ENCODE measurements at regions not wholly inside any gene's neighbourhood (a gene's known extent, or its start where the extent isn't known, plus 50 kb on each side); places are given as distances from the start of the nearest gene placed in this dataset.

DNA sequence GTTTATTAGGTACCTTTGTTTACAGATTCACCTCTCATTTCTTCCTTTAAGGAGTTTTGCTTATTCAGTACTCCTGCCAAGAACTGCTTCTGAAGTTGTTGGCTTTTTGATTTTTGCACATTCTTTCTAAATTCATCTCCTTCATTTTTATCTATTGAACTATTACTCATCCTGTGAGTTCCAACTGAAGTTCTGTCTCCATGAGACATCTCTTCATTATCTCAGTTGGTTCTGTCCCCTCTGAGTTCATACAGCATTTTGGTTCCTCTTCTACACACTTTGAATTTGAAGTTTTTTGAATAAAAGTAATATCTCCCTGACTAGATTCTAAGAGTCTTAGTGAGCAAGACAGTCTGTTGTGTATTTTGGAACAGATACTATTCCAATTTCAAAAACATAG lies 299.7 kb downstream of the OTOL1 start:
- Mint-ChIP-seq H3K4me3 (no peak overlapping the region), H3K4me1 (no peaks in the 10 kb centered on the region), H3K9me3 (peaks cover 0 to 7% (median 3%) of the 10 kb centered on the region in 7 donors), H3K36me3 (no peaks in the 10 kb centered on the region), H3K27me3 (ENCODE audit: low read depth in 3 of 3) (no peaks in the 10 kb centered on the region), H3K27ac (no peak overlapping the region)
- H4K20me1 ChIP-seq (ENCODE audit: insufficient read depth, low read length) = no peaks in the 10 kb centered on the region
- H3K9me3 ChIP-seq (replicated peaks in 1 of 2; ENCODE audit: control insufficient read depth in 1 of 2, insufficient read depth in 1 of 2, low read length in 2 of 2) = peaks cover 0 to 7% of the 10 kb centered on the region in 2 donors
- no peaks in the 10 kb centered on the region for H3K27me3 ChIP-seq (ENCODE audit: control insufficient read depth in 2 of 2, insufficient read depth in 2 of 2, low read length in 2 of 2)
- no peak for DNase-seq
- no peaks in the 10 kb centered on the region for H3K36me3 ChIP-seq (replicated peaks in 1 of 2; ENCODE audit: control insufficient read depth in 1 of 2, insufficient read depth in 2 of 2, low read length in 2 of 2)
- no peak overlapping the region for H2AFZ ChIP-seq (ENCODE audit: insufficient read depth, low read depth, low read length, poor library complexity, severe bottlenecking)
- no peak overlapping the region for H3K27ac ChIP-seq (ENCODE audit: low read depth in 1 of 2, low read length in 2 of 2)
- TF ChIP-seq, protein P1, sequence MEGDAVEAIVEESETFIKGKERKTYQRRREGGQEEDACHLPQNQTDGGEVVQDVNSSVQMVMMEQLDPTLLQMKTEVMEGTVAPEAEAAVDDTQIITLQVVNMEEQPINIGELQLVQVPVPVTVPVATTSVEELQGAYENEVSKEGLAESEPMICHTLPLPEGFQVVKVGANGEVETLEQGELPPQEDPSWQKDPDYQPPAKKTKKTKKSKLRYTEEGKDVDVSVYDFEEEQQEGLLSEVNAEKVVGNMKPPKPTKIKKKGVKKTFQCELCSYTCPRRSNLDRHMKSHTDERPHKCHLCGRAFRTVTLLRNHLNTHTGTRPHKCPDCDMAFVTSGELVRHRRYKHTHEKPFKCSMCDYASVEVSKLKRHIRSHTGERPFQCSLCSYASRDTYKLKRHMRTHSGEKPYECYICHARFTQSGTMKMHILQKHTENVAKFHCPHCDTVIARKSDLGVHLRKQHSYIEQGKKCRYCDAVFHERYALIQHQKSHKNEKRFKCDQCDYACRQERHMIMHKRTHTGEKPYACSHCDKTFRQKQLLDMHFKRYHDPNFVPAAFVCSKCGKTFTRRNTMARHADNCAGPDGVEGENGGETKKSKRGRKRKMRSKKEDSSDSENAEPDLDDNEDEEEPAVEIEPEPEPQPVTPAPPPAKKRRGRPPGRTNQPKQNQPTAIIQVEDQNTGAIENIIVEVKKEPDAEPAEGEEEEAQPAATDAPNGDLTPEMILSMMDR (IDR thresholded peaks at IDR 0.05) = no peak
- intact Hi-C loops (cut with micrococcal nuclease) = no loop called here
- no peak overlapping the region for H3K4me2 ChIP-seq (replicated peaks; ENCODE audit: extremely low read depth, low read length, poor library complexity, severe bottlenecking)
- H3K4me1 ChIP-seq (ENCODE audit: control insufficient read depth in 1 of 2, insufficient read depth in 2 of 2, low read length in 2 of 2) = no peaks in the 10 kb centered on the region
- no peaks in the 10 kb centered on the region for H3K79me2 ChIP-seq (ENCODE audit: insufficient read depth, low read length)
- no peak overlapping the region for H3K9ac ChIP-seq (ENCODE audit: insufficient read depth, low read length, poor library complexity, severe bottlenecking)
- no peak overlapping the region for H3K4me3 ChIP-seq (replicated peaks in 1 of 3; ENCODE audit: low read depth in 2 of 3, low read length in 3 of 3)

DNA sequence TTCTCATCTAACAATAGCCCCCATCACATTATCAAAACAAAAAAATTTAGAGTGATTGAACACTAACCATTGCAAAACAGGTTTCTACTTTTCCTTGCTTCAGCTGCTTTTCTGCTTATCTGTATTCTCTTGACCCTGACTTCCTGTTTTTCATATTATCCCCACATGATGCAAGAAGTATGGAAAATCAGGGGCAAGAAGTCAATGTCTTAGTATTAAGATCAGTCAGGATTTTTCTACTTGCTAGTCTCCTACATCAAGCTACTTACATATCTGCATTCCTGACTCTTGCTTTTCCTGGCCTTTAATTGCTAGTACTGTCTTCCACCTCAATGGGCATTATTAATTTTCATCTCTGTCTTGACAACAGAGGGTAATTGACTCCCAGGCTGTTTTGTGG lies 300.2 kb downstream of the OTOL1 start:
- H3K4me3 Mint-ChIP-seq = no peak overlapping the region
- Histone ChIP-seq H3K4me2 (replicated peaks; ENCODE audit: extremely low read depth, low read length, poor library complexity, severe bottlenecking) (no peak overlapping the region), H3K79me2 (ENCODE audit: insufficient read depth, low read length) (no peaks in the 10 kb centered on the region), H2AFZ (ENCODE audit: insufficient read depth, low read depth, low read length, poor library complexity, severe bottlenecking) (no peak overlapping the region), H3K9me3 (replicated peaks in 1 of 2; ENCODE audit: control insufficient read depth in 1 of 2, insufficient read depth in 1 of 2, low read length in 2 of 2) (peaks cover 0 to 7% of the 10 kb centered on the region in 2 donors), H4K20me1 (ENCODE audit: insufficient read depth, low read length) (no peaks in the 10 kb centered on the region), H3K9ac (ENCODE audit: insufficient read depth, low read length, poor library complexity, severe bottlenecking) (no peak overlapping the region), H3K27ac (ENCODE audit: low read depth in 1 of 2, low read length in 2 of 2) (no peak overlapping the region), H3K4me1 (ENCODE audit: control insufficient read depth in 1 of 2, insufficient read depth in 2 of 2, low read length in 2 of 2) (no peaks in the 10 kb centered on the region), H3K4me3 (replicated peaks in 1 of 3; ENCODE audit: low read depth in 2 of 3, low read length in 3 of 3) (no peak overlapping the region), H3K36me3 (replicated peaks in 1 of 2; ENCODE audit: control insufficient read depth in 1 of 2, insufficient read depth in 2 of 2, low read length in 2 of 2) (no peaks in the 10 kb centered on the region), H3K27me3 (ENCODE audit: control insufficient read depth in 2 of 2, insufficient read depth in 2 of 2, low read length in 2 of 2) (no peaks in the 10 kb centered on the region)
- no peaks in the 10 kb centered on the region for H3K27me3 Mint-ChIP-seq (ENCODE audit: low read depth in 3 of 3)
- no peak for DNase-seq
- H3K9me3 Mint-ChIP-seq = peaks cover 0 to 7% (median 3%) of the 10 kb centered on the region in 7 donors
- no peak overlapping the region for H3K27ac Mint-ChIP-seq
- TF ChIP-seq, protein P1 (IDR thresholded peaks at IDR 0.05) = no peak
- intact Hi-C loops (cut with micrococcal nuclease) = no loop called here
- no peaks in the 10 kb centered on the region for H3K36me3 Mint-ChIP-seq
- no peaks in the 10 kb centered on the region for H3K4me1 Mint-ChIP-seq

All from CD14-positive monocyte (primary cell).